B cell (primary cell): ENCODE measurements at regions not wholly inside any gene's neighbourhood (a gene's known extent, or its start where the extent isn't known, plus 50 kb on each side); places are given as distances from the start of the nearest gene placed in this dataset.

Source experiments
- ATAC-seq: fragments of 200-7000 bp; cut with Tn5 transposase; one replicate; pipeline ENCODE4 v1.10.0; 2021; ENCODE audit warnings: low read depth, mild to moderate bottlenecking, moderate number of reproducible peaks, moderate library complexity
- CTCF ChIA-PET: fragments of 350-600 bp; sonication (Branson Sonifier 250); formaldehyde crosslinking; loops from one replicate; lab custom pipeline; 2021; ENCODE audit warnings: antibody characterized with exemption, inconsistent platforms; lab: Charles Lee
- POLR2A ChIA-PET: fragments of 350-600 bp; sonication (Branson Sonifier 250); formaldehyde crosslinking; loops from one replicate; lab custom pipeline; 2021; ENCODE audit warnings: antibody characterized with exemption; lab: Charles Lee
- DNase-seq: peaks from one replicate; pipeline ENCODE4 v3.0.0; 2013
- H2AFZ ChIP-seq: 2 replicates; pipeline ENCODE4 v1.6.1; 2012; ENCODE audit warnings: mild to moderate bottlenecking, low read depth, low read length; ENCODE audit not compliant: insufficient read depth, poor library complexity, severe bottlenecking
- H3K27ac ChIP-seq, 2 donors: 1 replicate in 1 of 2; 2 replicates in 1 of 2; pipeline ENCODE4 v1.5.1; 2012 to 2013; ENCODE audit warnings: low read length in 2 of 2, mild to moderate bottlenecking in 2 of 2, moderate library complexity in 1 of 2
- H3K27me3 ChIP-seq, 4 experiments: fragments of 200-600 bp in 1 of 4; sonication (generic) in 1 of 4; replicated peaks in 1 of 4; 1 replicate in 2 of 4; 2 replicates in 2 of 4; pipeline versions ENCODE4 v1.6.1 to v1.7.0; 2013 to 2016; ENCODE audit warnings: low read length in 3 of 4, mild to moderate bottlenecking in 2 of 4, mixed read lengths in 1 of 4, moderate library complexity in 1 of 4; ENCODE audit not compliant: insufficient read depth in 4 of 4, control insufficient read depth in 3 of 4; ENCODE audit errors: control extremely low read depth in 1 of 4
- H3K36me3 ChIP-seq, 2 experiments: replicated peaks in 1 of 2; 1 replicate in 1 of 2; 2 replicates in 1 of 2; pipeline versions ENCODE4 v1.6.1 to v1.7.1; 2013; ENCODE audit warnings: low read length in 1 of 2; ENCODE audit not compliant: insufficient read depth in 2 of 2, control insufficient read depth in 1 of 2; ENCODE audit errors: control extremely low read depth in 1 of 2, extremely low read depth in 1 of 2
- H3K4me1 ChIP-seq, 2 donors: fragments of 200-600 bp in 1 of 2; sonication (generic) in 1 of 2; 1 replicate in 1 of 2; 2 replicates in 1 of 2; pipeline versions ENCODE4 v1.5.1 to v1.6.1; 2013 to 2017; ENCODE audit warnings: low read length in 2 of 2; ENCODE audit not compliant: control insufficient read depth in 2 of 2, insufficient read depth in 2 of 2
- H3K4me2 ChIP-seq: replicated peaks from 2 replicates; pipeline ENCODE3; 2012; ENCODE audit warnings: mild to moderate bottlenecking, low read depth, low read length; ENCODE audit not compliant: poor library complexity, severe bottlenecking
- H3K4me3 ChIP-seq, 5 experiments: fragments of 200-600 bp in 1 of 5; sonication (generic) in 1 of 5; 1 replicate in 3 of 5; 2 replicates in 2 of 5; pipeline versions ENCODE4 v1.5.1 to v1.7.0; 2011 to 2016; ENCODE audit warnings: low read length in 4 of 5, mild to moderate bottlenecking in 4 of 5, low read depth in 2 of 5, control low read depth in 1 of 5, moderate library complexity in 1 of 5; ENCODE audit not compliant: insufficient read depth in 1 of 5; ENCODE audit errors: control extremely low read depth in 1 of 5, extremely low read depth in 1 of 5
- H3K79me2 ChIP-seq: fragments of 200-600 bp; sonication (generic); one replicate; pipeline ENCODE4 v1.6.0; 2016; ENCODE audit warnings: low read length; ENCODE audit not compliant: control insufficient read depth, insufficient read depth
- H3K9ac ChIP-seq: fragments of 200-600 bp; sonication (generic); 2 replicates; pipeline ENCODE4 v1.6.1; 2017; ENCODE audit warnings: mild to moderate bottlenecking, low read length, moderate library complexity
- H3K9me3 ChIP-seq, 3 donors: one replicate each; pipeline versions ENCODE4 v1.6.1 to v1.7.1; 2013; ENCODE audit warnings: low read length in 2 of 3; ENCODE audit not compliant: control insufficient read depth in 2 of 3, insufficient read depth in 1 of 3; ENCODE audit errors: control extremely low read depth in 1 of 3
- H4K20me1 ChIP-seq: 2 replicates; pipeline ENCODE4 v1.6.0; 2012; ENCODE audit warnings: mild to moderate bottlenecking, low read length; ENCODE audit not compliant: insufficient read depth, control insufficient read depth, poor library complexity, severe bottlenecking
- H3K27ac Mint-ChIP-seq: one replicate; pipeline ENCODE4 v1.8.0; 2021; ENCODE audit warnings: mixed read lengths
- H3K27me3 Mint-ChIP-seq: one replicate; pipeline ENCODE4 v1.8.0; 2021; ENCODE audit warnings: mixed read lengths
- H3K4me1 Mint-ChIP-seq: one replicate; pipeline ENCODE4 v1.8.0; 2021; ENCODE audit warnings: mixed read lengths
- H3K4me3 Mint-ChIP-seq: one replicate; pipeline ENCODE4 v1.8.0; 2021; ENCODE audit warnings: mixed read lengths
- H3K9me3 Mint-ChIP-seq: one replicate; pipeline ENCODE4 v1.8.0; 2022; ENCODE audit warnings: mixed read lengths; ENCODE audit not compliant: insufficient read depth
- CTCF ChIP-seq: fragments of 200-600 bp; IDR thresholded peaks from one replicate; pipeline ENCODE4 v1.8.0; 2022; ENCODE audit warnings: antibody characterized with exemption, mild to moderate bottlenecking
- EZH2 ChIP-seq: IDR thresholded peaks from 2 replicates; pipeline ENCODE4 v1.6.1; 2012; ENCODE audit warnings: borderline replicate concordance, low read depth, mild to moderate bottlenecking, moderate library complexity, low read length; ENCODE audit not compliant: insufficient read depth, poor library complexity, severe bottlenecking
- WGBS: methylation state at CpG from one replicate; pipeline ENCODE4 v1.1.5; 2013; ENCODE audit warnings: missing lambda C conversion rate; ENCODE audit not compliant: insufficient coverage; 5-methylcytosine and 5-hydroxymethylcytosine counted together
- intact Hi-C: fragments of 100-400 bp; cut with micrococcal nuclease; formaldehyde crosslinking; loops from one replicate; pipeline ENCODE4 v1.10.0; 2022

- TF ChIP-seq EZH2 (no peak), CTCF (no peak)
- H3K27me3 Mint-ChIP-seq, result no peaks in the 10 kb centered on the region
- Histone ChIP-seq H3K4me3 (no peak overlapping the region), H3K9ac (no peak overlapping the region), H3K27ac (no peak overlapping the region), H3K36me3 (peaks cover 0 to 2% of the 10 kb centered on the region in 2 experiments), H2AFZ (no peak overlapping the region), H3K4me1 (no peaks in the 10 kb centered on the region), H4K20me1 (no peaks in the 10 kb centered on the region), H3K27me3 (no peaks in the 10 kb centered on the region), H3K9me3 (no peaks in the 10 kb centered on the region), H3K79me2 (no peaks in the 10 kb centered on the region), H3K4me2 (no peak overlapping the region)
- intact Hi-C loops, result no loop called here
- H3K4me1 Mint-ChIP-seq, result no peaks in the 10 kb centered on the region
- no peak for DNase-seq
- H3K9me3 Mint-ChIP-seq, result no peaks in the 10 kb centered on the region
- WGBS, result 100% methylated on average over 1 of the region's 4 CpGs
- no peak overlapping the region for H3K4me3 Mint-ChIP-seq
- ChIA-PET CTCF (no interaction called here), POLR2A (no interaction called here)
- H3K27ac Mint-ChIP-seq, result no peak overlapping the region
- no peak for ATAC-seq
These were observed 1043.1 kb downstream of the TLE1 start for GRCh38 chr9:80646211-80646610.

GRCh38 chr9:80644044-80644443 is 1045.3 kb downstream of the TLE1 start:
- H3K4me3 ChIP-seq, result no peak overlapping the region
- H3K27ac ChIP-seq, result no peak overlapping the region
- H3K4me1 ChIP-seq, result no peaks in the 10 kb centered on the region
- H3K4me3 Mint-ChIP-seq, result no peak overlapping the region
- no peak overlapping the region for H2AFZ ChIP-seq
- H4K20me1 ChIP-seq, result no peaks in the 10 kb centered on the region
- no peaks in the 10 kb centered on the region for H3K27me3 Mint-ChIP-seq
- H3K9me3 Mint-ChIP-seq, result no peaks in the 10 kb centered on the region
- no peak overlapping the region for H3K27ac Mint-ChIP-seq
- no peaks in the 10 kb centered on the region for H3K79me2 ChIP-seq
- no CpG with 5 or more reads among the region's 3 CpGs for WGBS
- no peaks in the 10 kb centered on the region for H3K4me1 Mint-ChIP-seq
- ChIA-PET CTCF (no interaction called here), POLR2A (no interaction called here)
- H3K27me3 ChIP-seq, result no peaks in the 10 kb centered on the region
- no peak for TF ChIP-seq CTCF
- no peak for TF ChIP-seq EZH2
- ATAC-seq (no peak), DNase-seq (no peak)
- H3K36me3 ChIP-seq, result peaks cover 0 to 2% of the 10 kb centered on the region in 2 experiments
- no peak overlapping the region for H3K4me2 ChIP-seq
- no peaks in the 10 kb centered on the region for H3K9me3 ChIP-seq
- intact Hi-C loops, result no loop called here
- no peak overlapping the region for H3K9ac ChIP-seq
